ENCODE measurements at regions not wholly inside any gene's neighbourhood (a gene's known extent, or its start where the extent isn't known, plus 50 kb on each side); places are given as distances from the start of the nearest gene placed in this dataset.

DNA sequence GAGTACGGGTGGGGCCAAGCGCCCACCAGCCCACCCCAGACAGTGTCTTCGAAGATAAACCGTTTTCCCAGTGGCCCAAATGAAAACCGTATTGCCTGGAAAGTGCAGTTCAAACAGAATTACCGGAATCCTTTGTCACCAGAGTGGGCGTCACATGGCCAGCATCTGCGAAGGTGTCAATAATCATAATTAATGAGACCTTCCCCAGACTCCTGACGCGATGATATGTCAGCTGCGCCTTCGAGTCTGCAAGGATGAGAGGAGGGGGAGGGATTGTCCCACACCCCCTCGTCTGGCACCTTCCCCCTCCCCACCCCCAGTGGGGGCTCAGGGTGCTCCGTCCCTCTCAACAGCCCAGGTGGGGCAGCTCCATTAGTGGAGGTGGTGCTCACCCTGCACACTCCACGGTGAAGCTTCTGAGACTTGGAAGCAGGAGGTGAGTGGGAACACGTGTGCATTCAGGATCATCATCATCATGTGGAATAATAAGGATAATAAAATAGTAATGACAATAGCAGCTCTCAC lies 215.1 kb downstream of the PTPRU start (continued):
- no peak for TF ChIP-seq ZBTB49 (CRISPR knock-in tag; IDR thresholded peaks at IDR 0.05; ENCODE audit: borderline replicate concordance)

DNA sequence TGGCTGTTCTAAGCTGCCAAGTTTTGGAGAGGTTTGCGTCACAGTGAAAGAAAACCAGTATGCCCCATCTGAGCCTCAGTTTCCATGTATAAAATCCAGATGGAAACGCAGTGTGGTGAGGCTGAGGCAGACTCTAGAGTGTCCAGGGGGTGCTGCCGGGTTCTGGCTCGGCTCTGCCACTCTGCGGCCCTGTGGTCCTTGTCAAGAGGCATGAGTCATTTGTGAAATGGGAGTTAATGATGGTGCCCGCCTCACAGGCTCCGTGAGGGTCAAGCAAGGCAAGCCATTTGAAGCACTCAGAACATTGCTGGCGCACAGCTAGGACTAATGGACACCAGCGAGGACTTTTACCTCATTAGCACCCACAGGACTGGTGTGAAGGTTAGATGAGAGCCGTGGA lies 214.3 kb downstream of the PTPRU start:
- Histone ChIP-seq H3K9me3 (ENCODE audit: low read length) (no peaks in the 10 kb centered on the region), H3K4me2 (ENCODE audit: low read depth, low read length) (no peak overlapping the region), H3K36me3 (replicated peaks in 1 of 2; ENCODE audit: control insufficient read depth in 1 of 2, insufficient read depth in 2 of 2, low read length in 2 of 2) (no peaks in the 10 kb centered on the region), H3K4me3 (replicated peaks in 1 of 3; ENCODE audit: insufficient read depth in 1 of 3, low read depth in 2 of 3, low read length in 3 of 3) (no peak overlapping the region), H4K20me1 (ENCODE audit: insufficient read depth, low read length) (no peaks in the 10 kb centered on the region), H3K9ac (ENCODE audit: insufficient read depth, low read depth, low read length) (no peak overlapping the region), H3K79me2 (ENCODE audit: insufficient read depth, low read length) (no peaks in the 10 kb centered on the region), H3K27ac (ENCODE audit: extremely low read length, insufficient read depth, low read length) (no peak overlapping the region), H3K4me1 (ENCODE audit: insufficient read depth, low read length) (peaks cover 43% of the 10 kb centered on the region), H2AFZ (ENCODE audit: low read length) (no peak overlapping the region), H3K27me3 (ENCODE audit: control insufficient read depth in 1 of 2, insufficient read depth in 2 of 2, low read length in 2 of 2) (no peaks in the 10 kb centered on the region; a peak in 1 of 5 replicates)
- intact Hi-C loops (cut with micrococcal nuclease; ENCODE audit: unreplicated experiment), result no loop called here
- in situ Hi-C loops (cut with HindIII; ENCODE audit: extremely low pct_ligation_motif_present, low pct_unique_long_range_greater_than_20kb), result loop anchor here (10.0 kb wide), 1 partner anchor 216 kb away; the partner anchor contains the start of genes MECR and PTPRU
- FAIRE-seq (no peak), DNase-seq (ENCODE audit: low spot score) (no peak), ATAC-seq (no peak)
- ChIA-PET POLR2A (no interaction called here), CTCF (ENCODE audit: low intra/inter-chr PET ratio, low total read pairs) (no interaction called here)
- no TSS peak for BruUV-seq (replicated peaks)
- WGBS (ENCODE audit: low lambda C conversion rate), result 43% methylated on average over 7 of the region's 10 CpGs
- TF ChIP-seq ZNF614 (CRISPR knock-in tag; IDR thresholded peaks at IDR 0.05; ENCODE audit: borderline replicate concordance) (no peak), HOXA7 (CRISPR knock-in tag; IDR thresholded peaks at IDR 0.05) (no peak), ARNT2 (CRISPR knock-in tag; IDR thresholded peaks at IDR 0.05; ENCODE audit: low read depth) (no peak)
- TF ChIP-seq, protein P1, sequence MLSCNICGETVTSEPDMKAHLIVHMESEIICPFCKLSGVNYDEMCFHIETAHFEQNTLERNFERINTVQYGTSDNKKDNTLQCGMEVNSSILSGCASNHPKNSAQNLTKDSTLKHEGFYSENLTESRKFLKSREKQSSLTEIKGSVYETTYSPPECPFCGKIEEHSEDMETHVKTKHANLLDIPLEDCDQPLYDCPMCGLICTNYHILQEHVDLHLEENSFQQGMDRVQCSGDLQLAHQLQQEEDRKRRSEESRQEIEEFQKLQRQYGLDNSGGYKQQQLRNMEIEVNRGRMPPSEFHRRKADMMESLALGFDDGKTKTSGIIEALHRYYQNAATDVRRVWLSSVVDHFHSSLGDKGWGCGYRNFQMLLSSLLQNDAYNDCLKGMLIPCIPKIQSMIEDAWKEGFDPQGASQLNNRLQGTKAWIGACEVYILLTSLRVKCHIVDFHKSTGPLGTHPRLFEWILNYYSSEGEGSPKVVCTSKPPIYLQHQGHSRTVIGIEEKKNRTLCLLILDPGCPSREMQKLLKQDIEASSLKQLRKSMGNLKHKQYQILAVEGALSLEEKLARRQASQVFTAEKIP (CRISPR knock-in tag; IDR thresholded peaks at IDR 0.05; ENCODE audit: borderline replicate concordance), result no peak
- TF ChIP-seq, protein P2, sequence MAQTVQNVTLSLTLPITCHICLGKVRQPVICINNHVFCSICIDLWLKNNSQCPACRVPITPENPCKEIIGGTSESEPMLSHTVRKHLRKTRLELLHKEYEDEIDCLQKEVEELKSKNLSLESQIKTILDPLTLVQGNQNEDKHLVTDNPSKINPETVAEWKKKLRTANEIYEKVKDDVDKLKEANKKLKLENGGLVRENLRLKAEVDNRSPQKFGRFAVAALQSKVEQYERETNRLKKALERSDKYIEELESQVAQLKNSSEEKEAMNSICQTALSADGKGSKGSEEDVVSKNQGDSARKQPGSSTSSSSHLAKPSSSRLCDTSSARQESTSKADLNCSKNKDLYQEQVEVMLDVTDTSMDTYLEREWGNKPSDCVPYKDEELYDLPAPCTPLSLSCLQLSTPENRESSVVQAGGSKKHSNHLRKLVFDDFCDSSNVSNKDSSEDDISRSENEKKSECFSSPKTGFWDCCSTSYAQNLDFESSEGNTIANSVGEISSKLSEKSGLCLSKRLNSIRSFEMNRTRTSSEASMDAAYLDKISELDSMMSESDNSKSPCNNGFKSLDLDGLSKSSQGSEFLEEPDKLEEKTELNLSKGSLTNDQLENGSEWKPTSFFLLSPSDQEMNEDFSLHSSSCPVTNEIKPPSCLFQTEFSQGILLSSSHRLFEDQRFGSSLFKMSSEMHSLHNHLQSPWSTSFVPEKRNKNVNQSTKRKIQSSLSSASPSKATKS (CRISPR knock-in tag; IDR thresholded peaks at IDR 0.05), result no peak
- TF ChIP-seq, protein P3, sequence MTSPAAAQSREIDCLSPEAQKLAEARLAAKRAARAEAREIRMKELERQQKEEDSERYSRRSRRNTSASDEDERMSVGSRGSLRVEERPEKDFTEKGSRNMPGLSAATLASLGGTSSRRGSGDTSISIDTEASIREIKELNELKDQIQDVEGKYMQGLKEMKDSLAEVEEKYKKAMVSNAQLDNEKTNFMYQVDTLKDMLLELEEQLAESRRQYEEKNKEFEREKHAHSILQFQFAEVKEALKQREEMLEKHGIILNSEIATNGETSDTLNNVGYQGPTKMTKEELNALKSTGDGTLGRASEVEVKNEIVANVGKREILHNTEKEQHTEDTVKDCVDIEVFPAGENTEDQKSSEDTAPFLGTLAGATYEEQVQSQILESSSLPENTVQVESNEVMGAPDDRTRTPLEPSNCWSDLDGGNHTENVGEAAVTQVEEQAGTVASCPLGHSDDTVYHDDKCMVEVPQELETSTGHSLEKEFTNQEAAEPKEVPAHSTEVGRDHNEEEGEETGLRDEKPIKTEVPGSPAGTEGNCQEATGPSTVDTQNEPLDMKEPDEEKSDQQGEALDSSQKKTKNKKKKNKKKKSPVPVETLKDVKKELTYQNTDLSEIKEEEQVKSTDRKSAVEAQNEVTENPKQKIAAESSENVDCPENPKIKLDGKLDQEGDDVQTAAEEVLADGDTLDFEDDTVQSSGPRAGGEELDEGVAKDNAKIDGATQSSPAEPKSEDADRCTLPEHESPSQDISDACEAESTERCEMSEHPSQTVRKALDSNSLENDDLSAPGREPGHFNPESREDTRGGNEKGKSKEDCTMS (CRISPR knock-in tag; conservative IDR thresholded peaks at IDR 0.05), result no peak
